A549 (cell line): ENCODE measurements at regions not wholly inside any gene's neighbourhood (a gene's known extent, or its start where the extent isn't known, plus 50 kb on each side); places are given as distances from the start of the nearest gene placed in this dataset.

Source experiments
- ATAC-seq, 2 experiments: fragments of 200-7000 bp in 1 of 2; fragments of >200 bp in 1 of 2; cut with Nextera tagmentation in 1 of 2; cut with Tn5 transposase in 1 of 2; 3 replicates each; pipeline versions ENCODE4 v1.8.0 to v1.9.1; 2018 to 2020; ENCODE audit warnings: mild to moderate bottlenecking in 1 of 2, moderate library complexity in 1 of 2
- CTCF ChIA-PET: fragments of 300-600 bp; sonication (Branson Sonifier 250); formaldehyde crosslinking; extraction: SDS; loops from one replicate; lab custom pipeline; 2021; ENCODE audit warnings: antibody characterized with exemption, inconsistent platforms; lab: Yijun Ruan, JAX
- POLR2A ChIA-PET: fragments of 350-600 bp; formaldehyde crosslinking; extraction: SDS; loops from one replicate; lab custom pipeline; 2021; ENCODE audit warnings: antibody characterized with exemption, inconsistent platforms; lab: Yijun Ruan, JAX
- DNase-seq, 2 experiments: peaks; one replicate each; pipeline versions ENCODE4 v3.0.0 to v3.0.0-alpha.2; 2011 to 2016; ENCODE audit warnings: low read depth in 1 of 2, low spot score in 1 of 2
- FAIRE-seq: peaks from 2 replicates; lab custom pipeline; 2011; peaks lifted over from hg19 to GRCh38; lab: Jason Lieb, UNC
- H3K27ac ChIP-seq, 2 experiments: fragments of >200 bp; sonication (Bioruptor Twin); formaldehyde crosslinking; 3 replicates each; pipeline ENCODE4 v1.5.1; 2016 to 2017
- H3K4me1 ChIP-seq: fragments of >200 bp; sonication (Bioruptor Twin); formaldehyde crosslinking; 3 replicates; pipeline ENCODE4 v1.6.1; 2016
- H3K4me2 ChIP-seq: fragments of >200 bp; sonication (Bioruptor Twin); formaldehyde crosslinking; 3 replicates; pipeline ENCODE4 v1.6.1; 2016
- H3K4me3 ChIP-seq: fragments of >200 bp; sonication (Bioruptor Twin); formaldehyde crosslinking; 3 replicates; pipeline ENCODE4 v1.5.1; 2016
- H3K9me3 ChIP-seq: fragments of >200 bp; sonication (Bioruptor Twin); formaldehyde crosslinking; 3 replicates; pipeline ENCODE4 v1.6.1; 2016
- CBX2 ChIP-seq: fragments of 200-600 bp; sonication (generic); IDR thresholded peaks from 2 replicates; pipeline ENCODE4 v1.6.1; 2016; ENCODE audit warnings: low read depth, mild to moderate bottlenecking, borderline replicate concordance
- CEBPB ChIP-seq, 2 experiments: fragments of >200 bp in 1 of 2; sonication (Bioruptor Twin) in 1 of 2; formaldehyde crosslinking in 1 of 2; IDR thresholded peaks; 2 replicates each; pipeline ENCODE4 v1.6.1; 2012 to 2016
- CHD2 ChIP-seq: fragments of 150-350 bp; IDR thresholded peaks from 2 replicates; pipeline ENCODE4 v1.6.1; 2014; ENCODE audit warnings: low read length; ENCODE audit not compliant: partially characterized antibody
- E2F6 ChIP-seq: IDR thresholded peaks from 2 replicates; pipeline ENCODE4 v1.6.1; 2012; ENCODE audit warnings: low read depth, borderline replicate concordance
- HOXA7 ChIP-seq: fragments of 250-450 bp; sonication (Bioruptor Pico); IDR thresholded peaks from 2 replicates; pipeline ENCODE4 v1.5.0; 2020; ENCODE audit warnings: mild to moderate bottlenecking, moderate library complexity
- HOXB5 ChIP-seq: fragments of 250-450 bp; sonication (Bioruptor Pico); IDR thresholded peaks from 2 replicates; pipeline ENCODE4 v1.5.0; 2020; ENCODE audit warnings: mild to moderate bottlenecking, moderate library complexity
- KDM1A ChIP-seq: fragments of 200-600 bp; sonication (generic); IDR thresholded peaks from 2 replicates; pipeline ENCODE4 v1.6.1; 2016; ENCODE audit warnings: low read depth, mild to moderate bottlenecking
- KDM5A ChIP-seq: fragments of 200-600 bp; sonication (generic); IDR thresholded peaks from 2 replicates; pipeline ENCODE4 v1.6.1; 2016; ENCODE audit warnings: antibody characterized with exemption, mild to moderate bottlenecking
- MAFK ChIP-seq: fragments of 450-650 bp; IDR thresholded peaks from 2 replicates; pipeline ENCODE4 v1.6.1; 2014; ENCODE audit not compliant: partially characterized antibody
- NFE2L2 ChIP-seq: fragments of 150-350 bp; conservative IDR thresholded peaks from 2 replicates; pipeline ENCODE4 v1.6.1; 2014; ENCODE audit warnings: low read length
- PBX3 ChIP-seq: IDR thresholded peaks from 2 replicates; pipeline ENCODE4 v1.6.1; 2012
- POLR2AphosphoS2 ChIP-seq: conservative IDR thresholded peaks from 2 replicates; pipeline ENCODE4 v1.6.1; 2012; ENCODE audit warnings: low read length, improper control_type of control experiment, inconsistent platforms
- RAD21 ChIP-seq, 2 experiments: fragments of >200 bp in 1 of 2; sonication (Bioruptor Twin) in 1 of 2; formaldehyde crosslinking in 1 of 2; IDR thresholded peaks in 1 of 2; conservative IDR thresholded peaks in 1 of 2; 2 replicates in 1 of 2; 3 replicates in 1 of 2; pipeline ENCODE4 v1.6.1; 2012 to 2018; ENCODE audit warnings: inconsistent platforms in 1 of 2
- RARB ChIP-seq: fragments of 250-450 bp; sonication (Bioruptor Pico); IDR thresholded peaks from 2 replicates; pipeline ENCODE4 v1.8.0; 2021; ENCODE audit warnings: mild to moderate bottlenecking, moderate library complexity
- RNF2 ChIP-seq: fragments of 200-600 bp; sonication (generic); IDR thresholded peaks from 2 replicates; pipeline ENCODE4 v1.6.1; 2016; ENCODE audit warnings: low read depth, mild to moderate bottlenecking, antibody characterized with exemption, moderate library complexity, borderline replicate concordance
- SREBF2 ChIP-seq: fragments of 450-650 bp; IDR thresholded peaks from 2 replicates; pipeline ENCODE4 v1.6.1; 2014; ENCODE audit warnings: mild to moderate bottlenecking, moderate library complexity
- ZC3H11A ChIP-seq: fragments of 450-650 bp; IDR thresholded peaks from 2 replicates; pipeline ENCODE4 v1.6.1; 2014; ENCODE audit warnings: antibody characterized with exemption, mild to moderate bottlenecking
- ZFP36 ChIP-seq: fragments of 450-650 bp; IDR thresholded peaks from 2 replicates; pipeline ENCODE4 v1.6.1; 2014; ENCODE audit warnings: borderline replicate concordance; ENCODE audit not compliant: partially characterized antibody
- WGBS: methylation state at CpG from one replicate; pipeline ENCODE4 v1.1.6; 2017; ENCODE audit errors: missing lambda C conversion rate; 5-methylcytosine and 5-hydroxymethylcytosine counted together
- TF ChIP-seq, protein P1 (sequence below): IDR thresholded peaks from 2 replicates; pipeline ENCODE4 v1.6.1; 2012
- TF ChIP-seq, protein P2 (sequence below): fragments of 250-450 bp; sonication (Bioruptor Pico); IDR thresholded peaks from 2 replicates; pipeline ENCODE4 v1.5.0; 2021; ENCODE audit warnings: mild to moderate bottlenecking, moderate library complexity, borderline replicate concordance

DNA sequence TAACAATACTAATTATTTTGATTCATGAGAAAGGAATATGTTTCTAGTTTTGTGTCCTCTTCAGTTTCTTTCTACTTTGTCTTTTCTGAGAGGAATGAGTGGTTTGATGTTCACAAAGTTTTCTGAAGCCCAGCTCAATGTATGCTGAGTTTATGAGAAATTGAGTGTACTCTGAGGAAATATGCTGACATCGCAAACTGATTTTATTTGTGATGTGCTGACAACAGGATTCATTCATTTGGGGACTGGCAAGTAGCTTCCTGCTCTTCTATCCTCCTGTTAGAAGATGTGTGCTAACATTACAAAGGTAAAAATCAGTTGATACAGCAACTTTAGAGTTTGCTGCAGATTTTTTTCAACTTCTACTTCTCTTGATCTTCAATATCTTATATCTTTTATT lies 403.2 kb upstream of the CDH19 start:
- FAIRE-seq (no peak), ATAC-seq (no peak), DNase-seq (no peak)
- Histone ChIP-seq H3K27ac (no peak overlapping the region), H3K4me2 (no peak overlapping the region), H3K9me3 (no peaks in the 10 kb centered on the region), H3K4me1 (no peaks in the 10 kb centered on the region), H3K4me3 (no peak overlapping the region)
- ChIA-PET CTCF (no interaction called here), POLR2A (no interaction called here)
- TF ChIP-seq MAFK: peak; percentile 74
- TF ChIP-seq CHD2: no peak
- 56% methylated on average over 1 of the region's 1 CpG for WGBS

- Histone ChIP-seq H3K9me3 (no peaks in the 10 kb centered on the region), H3K4me2 (no peak overlapping the region), H3K27ac (no peak overlapping the region), H3K4me1 (no peaks in the 10 kb centered on the region), H3K4me3 (no peak overlapping the region)
- ChIA-PET CTCF (no interaction called here), POLR2A (no interaction called here)
- 13% methylated on average over 4 of the region's 4 CpGs for WGBS
- no peak for ATAC-seq
- DNase-seq: no peak
- FAIRE-seq: no peak
- no peak for TF ChIP-seq NFE2L2
- TF ChIP-seq RAD21 (conservative IDR thresholded peaks at IDR 0.05 in 1 of 2, IDR thresholded peaks at IDR 0.05 in 1 of 2): no peak
- no peak for TF ChIP-seq ZFP36
- TF ChIP-seq HOXB5 (CRISPR knock-in tag): no peak
- TF ChIP-seq RARB (CRISPR knock-in tag): no peak
- TF ChIP-seq HOXA7 (CRISPR knock-in tag): no peak
- no peak for TF ChIP-seq CEBPB (IDR thresholded peaks at IDR 0.05)
- no peak for TF ChIP-seq KDM1A
- TF ChIP-seq, protein P1, sequence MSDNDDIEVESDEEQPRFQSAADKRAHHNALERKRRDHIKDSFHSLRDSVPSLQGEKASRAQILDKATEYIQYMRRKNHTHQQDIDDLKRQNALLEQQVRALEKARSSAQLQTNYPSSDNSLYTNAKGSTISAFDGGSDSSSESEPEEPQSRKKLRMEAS: no peak
- no peak for TF ChIP-seq PBX3
- no peak for TF ChIP-seq CBX2
- no peak for TF ChIP-seq E2F6
- no peak for TF ChIP-seq POLR2AphosphoS2
Measured at GRCh38 chr18:67001052-67001451, 397.2 kb upstream of the CDH19 start.

DNA sequence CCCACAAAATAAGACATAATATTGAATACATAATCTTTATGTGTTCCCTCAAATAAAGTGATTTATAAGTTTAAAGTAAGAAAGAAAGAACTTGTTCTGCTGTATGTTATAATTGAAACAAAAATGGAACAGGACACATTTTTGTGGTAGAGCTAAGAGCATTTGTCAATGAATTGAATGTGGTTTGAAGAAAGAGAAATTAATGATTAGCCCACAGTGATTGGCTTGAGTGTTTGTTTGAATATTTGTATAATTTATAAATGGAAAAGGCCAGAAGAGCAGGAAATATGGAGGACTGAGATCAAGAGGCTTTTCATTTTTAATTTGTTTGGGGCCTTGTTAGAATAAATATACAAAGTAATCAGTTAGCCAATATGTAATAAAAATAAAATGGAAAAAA lies 395.1 kb upstream of the CDH19 start:
- TF ChIP-seq, protein P1: no peak
- no peak for TF ChIP-seq SREBF2
- TF ChIP-seq ZC3H11A: no peak
- TF ChIP-seq CEBPB (IDR thresholded peaks at IDR 0.05): no peak
- no peak for TF ChIP-seq NFE2L2
- TF ChIP-seq, protein P2, sequence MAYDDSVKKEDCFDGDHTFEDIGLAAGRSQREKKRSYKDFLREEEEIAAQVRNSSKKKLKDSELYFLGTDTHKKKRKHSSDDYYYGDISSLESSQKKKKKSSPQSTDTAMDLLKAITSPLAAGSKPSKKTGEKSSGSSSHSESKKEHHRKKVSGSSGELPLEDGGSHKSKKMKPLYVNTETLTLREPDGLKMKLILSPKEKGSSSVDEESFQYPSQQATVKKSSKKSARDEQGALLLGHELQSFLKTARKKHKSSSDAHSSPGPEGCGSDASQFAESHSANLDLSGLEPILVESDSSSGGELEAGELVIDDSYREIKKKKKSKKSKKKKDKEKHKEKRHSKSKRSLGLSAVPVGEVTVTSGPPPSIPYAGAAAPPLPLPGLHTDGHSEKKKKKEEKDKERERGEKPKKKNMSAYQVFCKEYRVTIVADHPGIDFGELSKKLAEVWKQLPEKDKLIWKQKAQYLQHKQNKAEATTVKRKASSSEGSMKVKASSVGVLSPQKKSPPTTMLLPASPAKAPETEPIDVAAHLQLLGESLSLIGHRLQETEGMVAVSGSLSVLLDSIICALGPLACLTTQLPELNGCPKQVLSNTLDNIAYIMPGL (CRISPR knock-in tag): no peak
- no peak for TF ChIP-seq KDM5A
- TF ChIP-seq RNF2: no peak
- TF ChIP-seq PBX3: no peak
- TF ChIP-seq, all 56 proteins: peak for 0
- no peak for ATAC-seq
- POLR2A ChIA-PET: no interaction called here
- Histone ChIP-seq H3K4me3 (no peak overlapping the region), H3K4me2 (no peak overlapping the region), H3K9me3 (no peaks in the 10 kb centered on the region), H3K27ac (no peak overlapping the region), H3K4me1 (no peaks in the 10 kb centered on the region)
- no peak for DNase-seq
- FAIRE-seq: no peak
- CTCF ChIA-PET: no interaction called here
